PC-9 (cell line): ENCODE measurements at regions not wholly inside any gene's neighbourhood (a gene's known extent, or its start where the extent isn't known, plus 50 kb on each side); places are given as distances from the start of the nearest gene placed in this dataset.

Source experiments
- BruUV-seq: library from RNA; stranded (reverse); fragments of 400-500 nt; replicated peaks from 2 replicates; lab custom pipeline; 2021; lab: Mats Ljungman, UMichigan
- CTCF ChIA-PET: fragments of 300-600 bp; sonication (Branson Sonifier 250); formaldehyde crosslinking; loops from one replicate; lab custom pipeline; 2022; ENCODE audit warnings: antibody characterized with exemption; lab: Charles Lee
- POLR2A ChIA-PET: fragments of 300-600 bp; sonication (Branson Sonifier 250); formaldehyde crosslinking; loops from one replicate; lab custom pipeline; 2022; ENCODE audit warnings: antibody characterized with exemption; ENCODE audit not compliant: unreplicated experiment; lab: Charles Lee
- DNase-seq, 2 experiments: peaks; one replicate each; pipeline versions ENCODE4 v3.0.0 to v3.0.0-alpha.2; 2015 to 2022; ENCODE audit warnings: mixed read lengths in 1 of 2
- H2AFZ ChIP-seq: fragments of 200-600 bp; sonication (generic); 2 replicates; pipeline ENCODE4 v1.8.1; 2017; ENCODE audit warnings: antibody characterized with exemption
- H3F3A ChIP-seq: fragments of 200-600 bp; sonication (generic); 2 replicates; pipeline ENCODE4 v1.8.1; 2017; ENCODE audit warnings: antibody characterized with exemption, mild to moderate bottlenecking, low read depth; ENCODE audit not compliant: insufficient read depth
- H3K27ac ChIP-seq: fragments of 200-600 bp; sonication (generic); 2 replicates; pipeline ENCODE4 v1.6.1; 2016; ENCODE audit warnings: mixed run types
- H3K27me3 ChIP-seq: fragments of 200-600 bp; sonication (generic); 2 replicates; pipeline ENCODE4 v1.6.1; 2016; ENCODE audit warnings: low read depth, mixed run types; ENCODE audit not compliant: insufficient read depth
- H3K36me3 ChIP-seq: fragments of 200-600 bp; sonication (generic); 2 replicates; pipeline ENCODE4 v1.6.1; 2016; ENCODE audit warnings: low read depth, mixed run types
- H3K4me1 ChIP-seq: fragments of 200-600 bp; sonication (generic); replicated peaks from 2 replicates; pipeline ENCODE4 v1.6.1; 2016; ENCODE audit warnings: mixed run types; ENCODE audit not compliant: insufficient read depth
- H3K4me2 ChIP-seq: fragments of 200-600 bp; sonication (generic); 2 replicates; pipeline ENCODE4 v1.6.1; 2017; ENCODE audit warnings: mixed run types
- H3K4me3 ChIP-seq: fragments of 200-600 bp; sonication (generic); 2 replicates; pipeline ENCODE4 v1.6.1; 2016; ENCODE audit warnings: mixed run types
- H3K79me2 ChIP-seq: fragments of 200-600 bp; sonication (generic); 2 replicates; pipeline ENCODE4 v1.6.1; 2017; ENCODE audit warnings: low read depth, mixed run types
- H3K9me2 ChIP-seq: fragments of 200-600 bp; sonication (generic); 2 replicates; pipeline ENCODE4 v1.8.1; 2017; ENCODE audit warnings: mild to moderate bottlenecking; ENCODE audit not compliant: insufficient read depth
- H3K9me3 ChIP-seq: fragments of 200-600 bp; sonication (generic); 2 replicates; pipeline ENCODE4 v1.8.1; 2016; ENCODE audit warnings: low read depth; ENCODE audit not compliant: insufficient read depth
- H4K20me1 ChIP-seq: fragments of 200-600 bp; sonication (generic); 2 replicates; pipeline ENCODE4 v1.8.1; 2017; ENCODE audit not compliant: insufficient read depth
- CTCF ChIP-seq: fragments of 200-600 bp; sonication (generic); conservative IDR thresholded peaks from 2 replicates; pipeline ENCODE4 v1.6.1; 2017; ENCODE audit warnings: mixed run types, antibody characterized with exemption, mild to moderate bottlenecking, moderate library complexity
- EZH2 ChIP-seq: fragments of 200-600 bp; sonication (generic); IDR thresholded peaks from 2 replicates; pipeline ENCODE4 v1.8.0; 2017; ENCODE audit warnings: antibody characterized with exemption, low read depth
- intact Hi-C: fragments of 100-400 bp; cut with micrococcal nuclease; formaldehyde crosslinking; loops from one replicate; pipeline ENCODE4 v1.10.0; 2022; ENCODE audit not compliant: unreplicated experiment

GRCh38 chr1:215400741-215401140 is 166.4 kb upstream of the KCTD3 start:
- no peak for TF ChIP-seq EZH2
- TF ChIP-seq CTCF = no peak
- intact Hi-C loops = no loop called here
- no peak for DNase-seq
- POLR2A ChIA-PET = no interaction called here
- Histone ChIP-seq H3K9me2 (peaks cover 6% of the 10 kb centered on the region; the same call in 1 of the 2 replicates), H3K4me3 (no peak overlapping the region), H3K27me3 (no peaks in the 10 kb centered on the region), H3K4me2 (no peak overlapping the region), H2AFZ (no peak overlapping the region), H3K4me1 (no peaks in the 10 kb centered on the region), H3K36me3 (no peaks in the 10 kb centered on the region), H3K27ac (no peak overlapping the region), H3K9me3 (no peaks in the 10 kb centered on the region), H3F3A (no peaks in the 10 kb centered on the region), H4K20me1 (no peaks in the 10 kb centered on the region), H3K79me2 (no peaks in the 10 kb centered on the region)
- no TSS peak for BruUV-seq
- CTCF ChIA-PET = no interaction called here

GRCh38 chr1:215402147-215402546 is 165.0 kb upstream of the KCTD3 start:
- Histone ChIP-seq H3K4me3 (no peak overlapping the region), H3K9me3 (no peaks in the 10 kb centered on the region), H3K27ac (no peak overlapping the region), H2AFZ (no peak overlapping the region), H3K36me3 (no peaks in the 10 kb centered on the region), H4K20me1 (no peaks in the 10 kb centered on the region), H3K79me2 (no peaks in the 10 kb centered on the region), H3K4me2 (no peak overlapping the region), H3K4me1 (no peaks in the 10 kb centered on the region), H3K27me3 (no peaks in the 10 kb centered on the region), H3F3A (no peaks in the 10 kb centered on the region), H3K9me2 (peaks cover 6% of the 10 kb centered on the region; the same call in 1 of the 2 replicates)
- POLR2A ChIA-PET = no interaction called here
- TF ChIP-seq CTCF = no peak
- no peak for TF ChIP-seq EZH2
- no peak for DNase-seq
- BruUV-seq = no TSS peak
- CTCF ChIA-PET = no interaction called here
- intact Hi-C loops = no loop called here

GRCh38 chr1:215405211-215405610 is 161.9 kb upstream of the KCTD3 start:
- Histone ChIP-seq H3K4me1 (no peaks in the 10 kb centered on the region), H3K27ac (no peak overlapping the region), H3K27me3 (no peaks in the 10 kb centered on the region), H3K36me3 (no peaks in the 10 kb centered on the region), H3F3A (no peaks in the 10 kb centered on the region), H3K9me3 (no peaks in the 10 kb centered on the region), H2AFZ (no peak overlapping the region), H3K4me2 (no peak overlapping the region), H3K4me3 (no peak overlapping the region), H3K9me2 (peaks cover 6% of the 10 kb centered on the region), H3K79me2 (no peaks in the 10 kb centered on the region), H4K20me1 (no peaks in the 10 kb centered on the region)
- TF ChIP-seq EZH2 (no peak), CTCF (no peak)
- ChIA-PET POLR2A (no interaction called here), CTCF (no interaction called here)
- BruUV-seq = no TSS peak
- no peak for DNase-seq
- intact Hi-C loops = no loop called here
